Liver (tissue), 8 donors: ENCODE measurements at regions not wholly inside any gene's neighbourhood (a gene's known extent, or its start where the extent isn't known, plus 50 kb on each side); places are given as distances from the start of the nearest gene placed in this dataset.

ENCODE experiments used
- DNase-seq: peaks from one replicate; pipeline ENCODE4 v3.0.0-alpha.2; 2017; ENCODE audit warnings: low spot score
- H3K27ac ChIP-seq, 2 donors: one replicate each; pipeline ENCODE4 v1.7.0; 2013; ENCODE audit warnings: inconsistent platforms in 2 of 2, low read length in 2 of 2, control low read depth in 1 of 2, low read depth in 1 of 2, mild to moderate bottlenecking in 1 of 2
- H3K27me3 ChIP-seq, 4 donors: one replicate each; pipeline versions ENCODE4 v1.6.1 to v1.7.0; 2013; ENCODE audit warnings: low read length in 3 of 4, inconsistent platforms in 1 of 4, mild to moderate bottlenecking in 1 of 4, moderate library complexity in 1 of 4; ENCODE audit not compliant: control insufficient read depth in 4 of 4, insufficient read depth in 4 of 4
- H3K36me3 ChIP-seq, 4 donors: one replicate each; pipeline versions ENCODE4 v1.6.1 to v1.7.0; 2013; ENCODE audit warnings: low read length in 3 of 4, mild to moderate bottlenecking in 3 of 4, low read depth in 1 of 4, moderate library complexity in 1 of 4; ENCODE audit not compliant: control insufficient read depth in 4 of 4, insufficient read depth in 3 of 4
- H3K4me1 ChIP-seq, 4 donors: one replicate each; pipeline versions ENCODE4 v1.6.1 to v1.7.0; 2013; ENCODE audit warnings: low read length in 3 of 4, mild to moderate bottlenecking in 3 of 4, moderate library complexity in 1 of 4; ENCODE audit not compliant: control insufficient read depth in 4 of 4, insufficient read depth in 4 of 4
- H3K4me3 ChIP-seq, 3 donors: one replicate each; pipeline versions ENCODE4 v1.6.1 to v1.7.0; 2013; ENCODE audit warnings: low read length in 3 of 3, control low read depth in 1 of 3, low read depth in 1 of 3, mild to moderate bottlenecking in 1 of 3
- H3K9ac ChIP-seq, 2 donors: one replicate each; pipeline ENCODE4 v1.7.0; 2013; ENCODE audit warnings: low read length in 2 of 2, mild to moderate bottlenecking in 2 of 2, moderate library complexity in 2 of 2, control low read depth in 1 of 2, low read depth in 1 of 2
- H3K9me3 ChIP-seq, 4 donors: one replicate each; pipeline versions ENCODE4 v1.6.1 to v1.7.0; 2013; ENCODE audit warnings: low read length in 3 of 4; ENCODE audit not compliant: control insufficient read depth in 4 of 4
- EGR1 ChIP-seq, 2 donors: IDR thresholded peaks; 2 replicates each; pipeline ENCODE4 v1.6.1; 2016 to 2018; ENCODE audit warnings: antibody characterized with exemption in 2 of 2, low read depth in 2 of 2
- FOXA1 ChIP-seq: IDR thresholded peaks from 2 replicates; pipeline ENCODE4 v1.6.1; 2016; ENCODE audit warnings: antibody characterized with exemption
- FOXA2 ChIP-seq: IDR thresholded peaks from 2 replicates; pipeline ENCODE4 v1.6.1; 2016; ENCODE audit warnings: antibody characterized with exemption
- GABPA ChIP-seq, 2 donors: IDR thresholded peaks in 1 of 2; conservative IDR thresholded peaks in 1 of 2; 2 replicates each; pipeline ENCODE4 v1.6.1; 2016; ENCODE audit warnings: antibody characterized with exemption in 2 of 2, mild to moderate bottlenecking in 1 of 2, moderate library complexity in 1 of 2
- HNF4A ChIP-seq, 2 donors: conservative IDR thresholded peaks; 2 replicates each; pipeline ENCODE4 v1.6.1; 2016; ENCODE audit warnings: antibody characterized with exemption in 2 of 2, mild to moderate bottlenecking in 2 of 2
- HNF4G ChIP-seq: IDR thresholded peaks from 2 replicates; pipeline ENCODE4 v1.6.1; 2016; ENCODE audit warnings: antibody characterized with exemption
- JUND ChIP-seq, 2 donors: IDR thresholded peaks; 2 replicates each; pipeline ENCODE4 v1.6.1; 2016; ENCODE audit warnings: antibody characterized with exemption in 2 of 2
- MAX ChIP-seq: IDR thresholded peaks from 2 replicates; pipeline ENCODE4 v1.6.1; 2016; ENCODE audit warnings: antibody characterized with exemption
- NR2F2 ChIP-seq: IDR thresholded peaks from 2 replicates; pipeline ENCODE4 v1.6.1; 2016; ENCODE audit warnings: antibody characterized with exemption
- RAD21 ChIP-seq, 2 donors: IDR thresholded peaks; 2 replicates each; pipeline ENCODE4 v1.6.1; 2016; ENCODE audit warnings: antibody characterized with exemption in 2 of 2, mild to moderate bottlenecking in 2 of 2
- RXRA ChIP-seq, 2 donors: IDR thresholded peaks; 2 replicates each; pipeline ENCODE4 v1.6.1; 2017 to 2018; ENCODE audit warnings: antibody characterized with exemption in 2 of 2, mild to moderate bottlenecking in 1 of 2
- SP1 ChIP-seq: IDR thresholded peaks from 2 replicates; pipeline ENCODE4 v1.6.1; 2018; ENCODE audit warnings: antibody characterized with exemption, mild to moderate bottlenecking
- TAF1 ChIP-seq: conservative IDR thresholded peaks from 2 replicates; pipeline ENCODE4 v1.6.1; 2016; ENCODE audit warnings: antibody characterized with exemption, mild to moderate bottlenecking
- YY1 ChIP-seq: IDR thresholded peaks from 2 replicates; pipeline ENCODE4 v1.6.1; 2016; ENCODE audit warnings: antibody characterized with exemption, mild to moderate bottlenecking
- ZBTB33 ChIP-seq: IDR thresholded peaks from 2 replicates; pipeline ENCODE4 v1.6.1; 2016; ENCODE audit warnings: antibody characterized with exemption
- WGBS: extraction: QIAGEN DNeasy Blood & Tissue Kit; methylation state at CpG from one replicate; pipeline ENCODE4 v1.1.7; 2013; 5-methylcytosine and 5-hydroxymethylcytosine counted together
- TF ChIP-seq, protein P1 (sequence below): fragments of 150-350 bp; IDR thresholded peaks from 2 replicates; pipeline ENCODE4 v1.5.1; 2017; ENCODE audit warnings: improper control_type of control experiment, low read depth, low read length; ENCODE audit not compliant: missing input control
- TF ChIP-seq, protein P2 (sequence below): IDR thresholded peaks from 2 replicates; pipeline ENCODE4 v1.6.1; 2016; ENCODE audit warnings: antibody characterized with exemption
- TF ChIP-seq, protein P3 (sequence below): IDR thresholded peaks from 2 replicates; pipeline ENCODE4 v1.6.1; 2016; ENCODE audit warnings: antibody characterized with exemption, mild to moderate bottlenecking
- donor health status: healthy.
- donor health status: healthy.
- donor health status: healthy.
- donor health status: healthy.
- donor health status: healthy.

DNA sequence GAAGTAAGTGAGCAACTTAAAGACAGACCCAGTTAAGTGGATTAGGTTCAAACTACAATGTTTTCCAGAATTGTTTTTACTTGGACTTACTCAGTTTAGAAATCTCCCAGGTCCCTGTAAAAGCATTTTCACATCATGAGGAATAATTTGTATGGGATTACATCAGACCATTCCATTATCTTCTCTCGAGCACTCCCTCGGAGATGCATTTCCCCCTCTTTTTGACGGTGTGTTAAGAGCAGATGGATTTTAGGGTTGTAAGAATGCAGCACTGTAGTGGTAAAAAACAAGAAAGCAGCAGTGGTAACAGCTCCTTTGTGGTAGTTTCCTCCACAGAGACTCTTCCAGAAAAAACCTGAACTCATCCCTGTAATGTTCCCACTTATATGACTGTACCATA lies 488.4 kb downstream of the BCAT1 start:
- Histone ChIP-seq H3K4me3 (no peak overlapping the region), H3K27me3 (no peaks in the 10 kb centered on the region), H3K4me1 (peaks cover 0 to 1% (median 0%) of the 10 kb centered on the region in 4 donors), H3K36me3 (no peaks in the 10 kb centered on the region), H3K9ac (no peak overlapping the region), H3K9me3 (no peaks in the 10 kb centered on the region), H3K27ac (no peak overlapping the region)
- 92% methylated on average over 3 of the region's 3 CpGs for WGBS
- TF ChIP-seq HNF4A (conservative IDR thresholded peaks at IDR 0.05) (no peak), EGR1 (IDR thresholded peaks at IDR 0.05; ENCODE audit: low read depth in 2 of 2) (no peak), FOXA2 (no peak), TAF1 (no peak), HNF4G (no peak), MAX (no peak), GABPA (IDR thresholded peaks at IDR 0.05 in 1 of 2, conservative IDR thresholded peaks at IDR 0.05 in 1 of 2) (no peak), YY1 (no peak), RAD21 (IDR thresholded peaks at IDR 0.05) (no peak), FOXA1 (no peak), JUND (IDR thresholded peaks at IDR 0.05) (no peak), RXRA (IDR thresholded peaks at IDR 0.05) (no peak), SP1 (no peak), NR2F2 (no peak)
- TF ChIP-seq, protein P1, sequence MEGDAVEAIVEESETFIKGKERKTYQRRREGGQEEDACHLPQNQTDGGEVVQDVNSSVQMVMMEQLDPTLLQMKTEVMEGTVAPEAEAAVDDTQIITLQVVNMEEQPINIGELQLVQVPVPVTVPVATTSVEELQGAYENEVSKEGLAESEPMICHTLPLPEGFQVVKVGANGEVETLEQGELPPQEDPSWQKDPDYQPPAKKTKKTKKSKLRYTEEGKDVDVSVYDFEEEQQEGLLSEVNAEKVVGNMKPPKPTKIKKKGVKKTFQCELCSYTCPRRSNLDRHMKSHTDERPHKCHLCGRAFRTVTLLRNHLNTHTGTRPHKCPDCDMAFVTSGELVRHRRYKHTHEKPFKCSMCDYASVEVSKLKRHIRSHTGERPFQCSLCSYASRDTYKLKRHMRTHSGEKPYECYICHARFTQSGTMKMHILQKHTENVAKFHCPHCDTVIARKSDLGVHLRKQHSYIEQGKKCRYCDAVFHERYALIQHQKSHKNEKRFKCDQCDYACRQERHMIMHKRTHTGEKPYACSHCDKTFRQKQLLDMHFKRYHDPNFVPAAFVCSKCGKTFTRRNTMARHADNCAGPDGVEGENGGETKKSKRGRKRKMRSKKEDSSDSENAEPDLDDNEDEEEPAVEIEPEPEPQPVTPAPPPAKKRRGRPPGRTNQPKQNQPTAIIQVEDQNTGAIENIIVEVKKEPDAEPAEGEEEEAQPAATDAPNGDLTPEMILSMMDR = no peak
- TF ChIP-seq, protein P2, sequence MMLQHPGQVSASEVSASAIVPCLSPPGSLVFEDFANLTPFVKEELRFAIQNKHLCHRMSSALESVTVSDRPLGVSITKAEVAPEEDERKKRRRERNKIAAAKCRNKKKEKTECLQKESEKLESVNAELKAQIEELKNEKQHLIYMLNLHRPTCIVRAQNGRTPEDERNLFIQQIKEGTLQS = no peak
- TF ChIP-seq, protein P3, sequence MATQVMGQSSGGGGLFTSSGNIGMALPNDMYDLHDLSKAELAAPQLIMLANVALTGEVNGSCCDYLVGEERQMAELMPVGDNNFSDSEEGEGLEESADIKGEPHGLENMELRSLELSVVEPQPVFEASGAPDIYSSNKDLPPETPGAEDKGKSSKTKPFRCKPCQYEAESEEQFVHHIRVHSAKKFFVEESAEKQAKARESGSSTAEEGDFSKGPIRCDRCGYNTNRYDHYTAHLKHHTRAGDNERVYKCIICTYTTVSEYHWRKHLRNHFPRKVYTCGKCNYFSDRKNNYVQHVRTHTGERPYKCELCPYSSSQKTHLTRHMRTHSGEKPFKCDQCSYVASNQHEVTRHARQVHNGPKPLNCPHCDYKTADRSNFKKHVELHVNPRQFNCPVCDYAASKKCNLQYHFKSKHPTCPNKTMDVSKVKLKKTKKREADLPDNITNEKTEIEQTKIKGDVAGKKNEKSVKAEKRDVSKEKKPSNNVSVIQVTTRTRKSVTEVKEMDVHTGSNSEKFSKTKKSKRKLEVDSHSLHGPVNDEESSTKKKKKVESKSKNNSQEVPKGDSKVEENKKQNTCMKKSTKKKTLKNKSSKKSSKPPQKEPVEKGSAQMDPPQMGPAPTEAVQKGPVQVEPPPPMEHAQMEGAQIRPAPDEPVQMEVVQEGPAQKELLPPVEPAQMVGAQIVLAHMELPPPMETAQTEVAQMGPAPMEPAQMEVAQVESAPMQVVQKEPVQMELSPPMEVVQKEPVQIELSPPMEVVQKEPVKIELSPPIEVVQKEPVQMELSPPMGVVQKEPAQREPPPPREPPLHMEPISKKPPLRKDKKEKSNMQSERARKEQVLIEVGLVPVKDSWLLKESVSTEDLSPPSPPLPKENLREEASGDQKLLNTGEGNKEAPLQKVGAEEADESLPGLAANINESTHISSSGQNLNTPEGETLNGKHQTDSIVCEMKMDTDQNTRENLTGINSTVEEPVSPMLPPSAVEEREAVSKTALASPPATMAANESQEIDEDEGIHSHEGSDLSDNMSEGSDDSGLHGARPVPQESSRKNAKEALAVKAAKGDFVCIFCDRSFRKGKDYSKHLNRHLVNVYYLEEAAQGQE = no peak
- no peak for DNase-seq

GRCh38 chr12:24460099-24460498 lies 488.8 kb downstream of the BCAT1 start:
- Histone ChIP-seq H3K9me3 (no peaks in the 10 kb centered on the region), H3K4me3 (no peak overlapping the region), H3K27me3 (no peaks in the 10 kb centered on the region), H3K4me1 (no peaks in the 10 kb centered on the region), H3K36me3 (no peaks in the 10 kb centered on the region), H3K27ac (no peak overlapping the region), H3K9ac (no peak overlapping the region)
- WGBS = 51% methylated on average over 2 of the region's 2 CpGs
- DNase-seq = no peak
- TF ChIP-seq, protein P2 = no peak
- no peak for TF ChIP-seq HNF4A (conservative IDR thresholded peaks at IDR 0.05)
- no peak for TF ChIP-seq FOXA1
- no peak for TF ChIP-seq ZBTB33
- TF ChIP-seq, protein P3 = no peak
- TF ChIP-seq MAX = no peak
- TF ChIP-seq JUND (IDR thresholded peaks at IDR 0.05) = no peak
